ENCODE measurements at regions not wholly inside any gene's neighbourhood (a gene's known extent, or its start where the extent isn't known, plus 50 kb on each side); places are given as distances from the start of the nearest gene placed in this dataset.

DNA sequence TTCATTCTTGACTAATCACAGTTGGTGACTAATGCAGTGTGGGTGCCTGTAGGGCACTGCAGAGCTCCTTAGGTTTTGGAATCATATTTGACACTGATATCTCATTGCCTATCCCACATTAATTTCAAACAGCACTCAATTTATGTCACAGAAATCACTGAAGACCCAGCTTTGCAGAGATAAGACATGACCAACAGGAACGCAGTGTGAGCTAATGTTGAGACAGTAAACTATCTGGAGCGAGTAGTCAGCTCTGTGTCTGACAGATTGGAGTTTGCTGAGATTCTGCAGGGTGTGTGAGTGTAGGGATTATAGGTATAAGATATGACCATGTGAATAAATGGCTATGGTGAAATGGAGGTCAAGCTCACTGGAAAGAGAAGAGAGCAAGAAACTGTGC is 1586.1 kb upstream of the AGA start:
- no peaks in the 10 kb centered on the region for H3K4me1 ChIP-seq (ENCODE audit: insufficient read depth, low read length)
- no peaks in the 10 kb centered on the region for H3K9me3 ChIP-seq (ENCODE audit: low read depth, low read length)
- H3K27ac ChIP-seq (ENCODE audit: low read depth, low read length) = no peak overlapping the region
- H3K4me2 ChIP-seq (ENCODE audit: insufficient read depth, low read length) = no peak overlapping the region
- no peak for DNase-seq (ENCODE audit: insufficient read length, low spot score, missing footprints)
- H3K79me2 ChIP-seq (ENCODE audit: insufficient read depth, low read length) = no peaks in the 10 kb centered on the region
- H4K20me1 ChIP-seq (ENCODE audit: insufficient read depth, low read length) = no peaks in the 10 kb centered on the region
- TF ChIP-seq, protein P1, sequence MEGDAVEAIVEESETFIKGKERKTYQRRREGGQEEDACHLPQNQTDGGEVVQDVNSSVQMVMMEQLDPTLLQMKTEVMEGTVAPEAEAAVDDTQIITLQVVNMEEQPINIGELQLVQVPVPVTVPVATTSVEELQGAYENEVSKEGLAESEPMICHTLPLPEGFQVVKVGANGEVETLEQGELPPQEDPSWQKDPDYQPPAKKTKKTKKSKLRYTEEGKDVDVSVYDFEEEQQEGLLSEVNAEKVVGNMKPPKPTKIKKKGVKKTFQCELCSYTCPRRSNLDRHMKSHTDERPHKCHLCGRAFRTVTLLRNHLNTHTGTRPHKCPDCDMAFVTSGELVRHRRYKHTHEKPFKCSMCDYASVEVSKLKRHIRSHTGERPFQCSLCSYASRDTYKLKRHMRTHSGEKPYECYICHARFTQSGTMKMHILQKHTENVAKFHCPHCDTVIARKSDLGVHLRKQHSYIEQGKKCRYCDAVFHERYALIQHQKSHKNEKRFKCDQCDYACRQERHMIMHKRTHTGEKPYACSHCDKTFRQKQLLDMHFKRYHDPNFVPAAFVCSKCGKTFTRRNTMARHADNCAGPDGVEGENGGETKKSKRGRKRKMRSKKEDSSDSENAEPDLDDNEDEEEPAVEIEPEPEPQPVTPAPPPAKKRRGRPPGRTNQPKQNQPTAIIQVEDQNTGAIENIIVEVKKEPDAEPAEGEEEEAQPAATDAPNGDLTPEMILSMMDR (IDR thresholded peaks at IDR 0.05; ENCODE audit: extremely low read depth, low read depth, low read length) = no peak
- no peaks in the 10 kb centered on the region for H3K27me3 ChIP-seq (ENCODE audit: insufficient read depth, low read length)
- no peaks in the 10 kb centered on the region for H3K36me3 ChIP-seq (ENCODE audit: insufficient read depth, low read length)
- no peak overlapping the region for H3K4me3 ChIP-seq (ENCODE audit: insufficient read depth, low read length)
- no peak overlapping the region for H2AFZ ChIP-seq (ENCODE audit: low read length)

DNA sequence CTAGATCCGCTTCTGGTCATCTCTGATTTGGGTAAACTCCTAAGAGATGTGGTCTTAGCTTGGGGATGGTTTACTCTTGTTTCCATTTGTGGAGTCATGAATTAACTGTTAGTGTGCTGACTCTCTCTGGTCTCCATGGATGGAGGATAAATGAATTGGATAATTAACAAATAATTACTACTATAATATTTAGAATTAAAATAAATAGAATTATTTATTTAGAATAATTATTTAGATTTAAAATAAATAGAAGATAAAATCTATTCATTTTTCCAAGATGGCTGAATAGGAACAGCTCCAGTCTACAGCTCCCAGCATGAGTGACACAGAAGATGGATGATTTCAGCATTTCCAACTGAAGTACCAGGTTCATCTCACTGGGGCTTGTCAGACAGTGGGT is 1587.4 kb upstream of the AGA start:
- H3K4me2 ChIP-seq (ENCODE audit: insufficient read depth, low read length) = no peak overlapping the region
- no peak for DNase-seq (ENCODE audit: insufficient read length, low spot score, missing footprints)
- H3K4me1 ChIP-seq (ENCODE audit: insufficient read depth, low read length) = no peaks in the 10 kb centered on the region
- H3K4me3 ChIP-seq (ENCODE audit: insufficient read depth, low read length) = no peak overlapping the region
- H3K79me2 ChIP-seq (ENCODE audit: insufficient read depth, low read length) = no peaks in the 10 kb centered on the region
- no peak overlapping the region for H2AFZ ChIP-seq (ENCODE audit: low read length)
- H3K36me3 ChIP-seq (ENCODE audit: insufficient read depth, low read length) = no peaks in the 10 kb centered on the region
- H4K20me1 ChIP-seq (ENCODE audit: insufficient read depth, low read length) = no peaks in the 10 kb centered on the region
- H3K27ac ChIP-seq (ENCODE audit: low read depth, low read length) = no peak overlapping the region
- TF ChIP-seq, protein P1 (IDR thresholded peaks at IDR 0.05; ENCODE audit: extremely low read depth, low read depth, low read length) = no peak
- no peaks in the 10 kb centered on the region for H3K9me3 ChIP-seq (ENCODE audit: low read depth, low read length)
- no peaks in the 10 kb centered on the region for H3K27me3 ChIP-seq (ENCODE audit: insufficient read depth, low read length)

DNA sequence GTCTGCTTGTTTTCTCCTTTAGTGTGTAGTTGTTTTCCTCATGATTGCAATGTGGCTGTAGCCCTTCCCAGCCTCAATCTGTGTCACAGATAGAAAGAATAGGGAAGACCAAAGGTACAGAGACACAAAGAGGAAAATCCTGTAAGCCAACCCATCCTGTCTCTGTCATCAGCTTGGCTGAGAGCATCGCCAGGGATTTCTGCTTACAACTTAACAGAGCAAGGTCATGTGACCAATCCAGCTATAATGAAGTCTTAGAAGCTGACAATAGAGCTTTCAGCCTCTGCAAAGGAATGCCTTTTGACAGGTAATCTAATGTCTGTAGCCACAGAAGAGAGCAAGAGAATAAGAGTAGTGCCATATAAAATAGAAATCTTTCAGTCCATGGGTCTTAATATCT is 1598.0 kb upstream of the AGA start:
- no peaks in the 10 kb centered on the region for H3K79me2 ChIP-seq (ENCODE audit: insufficient read depth, low read length)
- TF ChIP-seq, protein P1 (IDR thresholded peaks at IDR 0.05; ENCODE audit: extremely low read depth, low read depth, low read length) = no peak
- no peaks in the 10 kb centered on the region for H4K20me1 ChIP-seq (ENCODE audit: insufficient read depth, low read length)
- H3K9me3 ChIP-seq (ENCODE audit: low read depth, low read length) = peaks cover 1% of the 10 kb centered on the region
- H3K27me3 ChIP-seq (ENCODE audit: insufficient read depth, low read length) = no peaks in the 10 kb centered on the region
- H3K4me1 ChIP-seq (ENCODE audit: insufficient read depth, low read length) = no peaks in the 10 kb centered on the region
- DNase-seq (ENCODE audit: insufficient read length, low spot score, missing footprints) = no peak
- H3K4me2 ChIP-seq (ENCODE audit: insufficient read depth, low read length) = no peak overlapping the region
- H3K27ac ChIP-seq (ENCODE audit: low read depth, low read length) = no peak overlapping the region
- no peaks in the 10 kb centered on the region for H3K36me3 ChIP-seq (ENCODE audit: insufficient read depth, low read length)
- no peak overlapping the region for H3K4me3 ChIP-seq (ENCODE audit: insufficient read depth, low read length)
- H2AFZ ChIP-seq (ENCODE audit: low read length) = no peak overlapping the region

DNA sequence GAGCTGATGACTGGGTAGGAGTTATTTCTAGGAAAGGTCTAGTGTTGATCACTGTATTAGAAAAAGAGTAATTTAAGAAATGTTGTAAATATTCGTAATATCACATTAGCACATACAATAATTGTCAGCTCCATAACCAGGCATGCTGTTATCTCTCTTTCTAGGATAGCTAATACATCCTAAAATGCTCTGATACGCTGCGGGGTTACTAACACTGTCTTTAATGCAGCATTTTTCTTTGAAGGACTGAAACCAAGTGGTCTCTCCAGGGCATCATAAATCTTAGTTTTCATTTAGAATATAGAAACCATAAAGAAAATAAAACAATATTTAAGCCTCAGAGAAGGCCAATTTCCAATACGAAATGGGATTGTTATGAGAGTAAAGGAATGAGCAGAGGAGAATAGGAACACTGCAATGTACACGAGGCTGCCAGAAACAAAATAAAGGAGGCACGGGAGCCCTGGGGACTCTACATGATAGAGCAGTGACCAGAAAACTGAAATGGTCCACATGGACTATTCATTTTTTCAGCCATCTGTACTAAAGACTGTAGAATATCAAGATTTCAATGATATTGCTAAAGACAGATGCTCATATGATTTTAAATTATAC is 1606.7 kb upstream of the AGA start:
- Histone ChIP-seq H3K9me3 (ENCODE audit: low read depth, low read length) (peaks cover 1% of the 10 kb centered on the region), H3K36me3 (ENCODE audit: insufficient read depth, low read length) (no peaks in the 10 kb centered on the region), H3K27ac (ENCODE audit: low read depth, low read length) (no peak overlapping the region), H3K4me2 (ENCODE audit: insufficient read depth, low read length) (no peak overlapping the region), H4K20me1 (ENCODE audit: insufficient read depth, low read length) (no peaks in the 10 kb centered on the region), H3K4me3 (ENCODE audit: insufficient read depth, low read length) (no peak overlapping the region), H2AFZ (ENCODE audit: low read length) (no peak overlapping the region), H3K79me2 (ENCODE audit: insufficient read depth, low read length) (no peaks in the 10 kb centered on the region), H3K4me1 (ENCODE audit: insufficient read depth, low read length) (no peaks in the 10 kb centered on the region), H3K27me3 (ENCODE audit: insufficient read depth, low read length) (no peaks in the 10 kb centered on the region)
- TF ChIP-seq, protein P1 (IDR thresholded peaks at IDR 0.05; ENCODE audit: extremely low read depth, low read depth, low read length) = no peak
- DNase-seq (ENCODE audit: insufficient read length, low spot score, missing footprints) = no peak
